ENCODE measurements at regions not wholly inside any gene's neighbourhood (a gene's known extent, or its start where the extent isn't known, plus 50 kb on each side); places are given as distances from the start of the nearest gene placed in this dataset.
"Not testable (repeated sequence)": the region's sequence is repeated elsewhere in the genome, so short reads cannot be mapped to it uniquely, and the experiment has no call there.

- no peak for DNase-seq (ENCODE audit: low spot score)
Measured at GRCh38 chr5:157944938-157945337, 86.0 kb upstream of the CLINT1 start.

- no peak for DNase-seq (ENCODE audit: low spot score)
Measured at GRCh38 chr5:157944077-157944633, 85.2 kb upstream of the CLINT1 start.

GRCh38 chr5:157942595-157942994 is 83.7 kb upstream of the CLINT1 start:
- DNase-seq (ENCODE audit: low spot score) = no peak

GRCh38 chr5:157941616-157942015 is 82.7 kb upstream of the CLINT1 start:
- no peak for DNase-seq (ENCODE audit: low spot score)

- DNase-seq (ENCODE audit: low spot score) = not testable (repeated sequence)
Measured at GRCh38 chr5:157938101-157938500, 79.2 kb upstream of the CLINT1 start.

- DNase-seq (ENCODE audit: low spot score) = not testable (repeated sequence)
Measured at GRCh38 chr5:157936776-157937501, 78.0 kb upstream of the CLINT1 start.

- DNase-seq (ENCODE audit: low spot score) = no peak
Measured at GRCh38 chr5:157934600-157934999, 75.7 kb upstream of the CLINT1 start.

GRCh38 chr5:157933005-157933404 is 74.1 kb upstream of the CLINT1 start:
- DNase-seq (ENCODE audit: low spot score) = no peak

- no peak for DNase-seq (ENCODE audit: low spot score)
Measured at GRCh38 chr5:157930710-157931109, 71.8 kb upstream of the CLINT1 start.

GRCh38 chr5:157926977-157927376 is 68.0 kb upstream of the CLINT1 start:
- no peak for DNase-seq (ENCODE audit: low spot score)

GRCh38 chr5:157925786-157926671 is 67.1 kb upstream of the CLINT1 start:
- DNase-seq (ENCODE audit: low spot score) = no peak

GRCh38 chr5:157924931-157925729 is 66.2 kb upstream of the CLINT1 start:
- no peak for DNase-seq (ENCODE audit: low spot score)

- no peak for DNase-seq (ENCODE audit: low spot score)
Measured at GRCh38 chr5:157924490-157924889, 65.5 kb upstream of the CLINT1 start.

GRCh38 chr5:157923765-157924164 is 64.8 kb upstream of the CLINT1 start:
- no peak for DNase-seq (ENCODE audit: low spot score)

- no peak for DNase-seq (ENCODE audit: low spot score)
Measured at GRCh38 chr5:157922026-157922425, 63.1 kb upstream of the CLINT1 start.

GRCh38 chr5:157920828-157921170 is 61.9 kb upstream of the CLINT1 start:
- no peak for DNase-seq (ENCODE audit: low spot score)

- DNase-seq (ENCODE audit: low spot score) = no peak
Measured at GRCh38 chr5:157918811-157919742, 60.1 kb upstream of the CLINT1 start.

- no peak for DNase-seq (ENCODE audit: low spot score)
Measured at GRCh38 chr5:157917899-157918809, 59.2 kb upstream of the CLINT1 start.

- DNase-seq (ENCODE audit: low spot score) = no peak
Measured at GRCh38 chr5:157917491-157917890, 58.5 kb upstream of the CLINT1 start.

GRCh38 chr5:157915638-157916037 is 56.7 kb upstream of the CLINT1 start:
- peak; percentile 85 for DNase-seq (ENCODE audit: low spot score)
